ENCODE measurements at regions not wholly inside any gene's neighbourhood (a gene's known extent, or its start where the extent isn't known, plus 50 kb on each side); places are given as distances from the start of the nearest gene placed in this dataset.

DNA sequence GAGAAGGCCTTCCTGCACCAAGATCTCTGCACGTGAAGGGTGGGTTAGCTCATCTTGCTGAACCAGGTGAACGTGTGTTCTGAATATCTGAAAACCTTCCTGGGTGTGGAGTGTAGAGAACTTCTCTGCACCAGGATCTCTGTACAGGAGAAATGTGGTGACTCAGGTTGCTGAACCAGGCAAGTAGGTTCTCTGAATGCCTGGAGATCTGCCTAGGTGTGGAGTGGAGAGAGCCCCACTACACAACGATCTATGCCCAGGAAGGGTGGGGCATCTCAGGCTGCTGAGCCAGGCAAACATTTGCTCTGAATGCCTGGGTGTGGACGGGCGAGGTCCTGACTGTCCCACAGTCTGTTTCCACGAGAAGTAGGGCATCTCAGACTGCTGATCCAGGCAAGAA is 1002.3 kb upstream of the KCND2 start:
- Histone ChIP-seq H3K36me3 (ENCODE audit: insufficient read depth) (no peaks in the 10 kb centered on the region), H3K4me3 (no peak overlapping the region), H3F3A (replicated peaks; ENCODE audit: low read depth) (no peaks in the 10 kb centered on the region), H3K4me1 (ENCODE audit: insufficient read depth) (no peaks in the 10 kb centered on the region), H3K4me2 (no peak overlapping the region), H3K9me2 (ENCODE audit: insufficient read depth) (no peaks in the 10 kb centered on the region), H3K79me2 (replicated peaks; ENCODE audit: insufficient read depth) (no peaks in the 10 kb centered on the region), H2AFZ (peak overlapping the region; percentile 98; the same call in 1 of the 2 replicates), H3K27me3 (ENCODE audit: insufficient read depth) (no peaks in the 10 kb centered on the region), H4K20me1 (replicated peaks; ENCODE audit: insufficient read depth) (no peaks in the 10 kb centered on the region), H3K27ac (ENCODE audit: low read depth) (no peak overlapping the region)
- peaks cover 6% of the 10 kb centered on the region for H3K27me3 Mint-ChIP-seq (ENCODE audit: insufficient read depth, low read depth, poor library complexity)
- no peak overlapping the region for H3K4me3 Mint-ChIP-seq
- no peaks in the 10 kb centered on the region; the same call in 2 of the 3 replicates for H3K4me1 Mint-ChIP-seq
- H3K36me3 Mint-ChIP-seq (ENCODE audit: low read depth) = no peaks in the 10 kb centered on the region
- ATAC-seq (no peak), DNase-seq (ENCODE audit: low spot score) (no peak)
- H3K9me3 Mint-ChIP-seq = no peaks in the 10 kb centered on the region
- no peak overlapping the region for H3K27ac Mint-ChIP-seq
- TF ChIP-seq POLR2AphosphoS5 (IDR thresholded peaks at IDR 0.05; ENCODE audit: low read depth) (no peak), EZH2phosphoT487 (IDR thresholded peaks at IDR 0.05; ENCODE audit: unreplicated experiment) (no peak), NANOG (IDR thresholded peaks at IDR 0.05; ENCODE audit: borderline replicate concordance) (no peak), ZNF114 (CRISPR knock-in tag; IDR thresholded peaks at IDR 0.05) (no peak), EZH2 (IDR thresholded peaks at IDR 0.05; ENCODE audit: low read depth, unreplicated experiment) (no peak), JUNB (IDR thresholded peaks at IDR 0.05; ENCODE audit: unreplicated experiment) (no peak), STAT1 (IDR thresholded peaks at IDR 0.05; ENCODE audit: unreplicated experiment) (no peak), ZNF331 (CRISPR knock-in tag; IDR thresholded peaks at IDR 0.05; ENCODE audit: low read depth) (no peak), CREB1 (CRISPR knock-in tag; IDR thresholded peaks at IDR 0.05; ENCODE audit: low read depth) (no peak)
- TF ChIP-seq, protein P1, sequence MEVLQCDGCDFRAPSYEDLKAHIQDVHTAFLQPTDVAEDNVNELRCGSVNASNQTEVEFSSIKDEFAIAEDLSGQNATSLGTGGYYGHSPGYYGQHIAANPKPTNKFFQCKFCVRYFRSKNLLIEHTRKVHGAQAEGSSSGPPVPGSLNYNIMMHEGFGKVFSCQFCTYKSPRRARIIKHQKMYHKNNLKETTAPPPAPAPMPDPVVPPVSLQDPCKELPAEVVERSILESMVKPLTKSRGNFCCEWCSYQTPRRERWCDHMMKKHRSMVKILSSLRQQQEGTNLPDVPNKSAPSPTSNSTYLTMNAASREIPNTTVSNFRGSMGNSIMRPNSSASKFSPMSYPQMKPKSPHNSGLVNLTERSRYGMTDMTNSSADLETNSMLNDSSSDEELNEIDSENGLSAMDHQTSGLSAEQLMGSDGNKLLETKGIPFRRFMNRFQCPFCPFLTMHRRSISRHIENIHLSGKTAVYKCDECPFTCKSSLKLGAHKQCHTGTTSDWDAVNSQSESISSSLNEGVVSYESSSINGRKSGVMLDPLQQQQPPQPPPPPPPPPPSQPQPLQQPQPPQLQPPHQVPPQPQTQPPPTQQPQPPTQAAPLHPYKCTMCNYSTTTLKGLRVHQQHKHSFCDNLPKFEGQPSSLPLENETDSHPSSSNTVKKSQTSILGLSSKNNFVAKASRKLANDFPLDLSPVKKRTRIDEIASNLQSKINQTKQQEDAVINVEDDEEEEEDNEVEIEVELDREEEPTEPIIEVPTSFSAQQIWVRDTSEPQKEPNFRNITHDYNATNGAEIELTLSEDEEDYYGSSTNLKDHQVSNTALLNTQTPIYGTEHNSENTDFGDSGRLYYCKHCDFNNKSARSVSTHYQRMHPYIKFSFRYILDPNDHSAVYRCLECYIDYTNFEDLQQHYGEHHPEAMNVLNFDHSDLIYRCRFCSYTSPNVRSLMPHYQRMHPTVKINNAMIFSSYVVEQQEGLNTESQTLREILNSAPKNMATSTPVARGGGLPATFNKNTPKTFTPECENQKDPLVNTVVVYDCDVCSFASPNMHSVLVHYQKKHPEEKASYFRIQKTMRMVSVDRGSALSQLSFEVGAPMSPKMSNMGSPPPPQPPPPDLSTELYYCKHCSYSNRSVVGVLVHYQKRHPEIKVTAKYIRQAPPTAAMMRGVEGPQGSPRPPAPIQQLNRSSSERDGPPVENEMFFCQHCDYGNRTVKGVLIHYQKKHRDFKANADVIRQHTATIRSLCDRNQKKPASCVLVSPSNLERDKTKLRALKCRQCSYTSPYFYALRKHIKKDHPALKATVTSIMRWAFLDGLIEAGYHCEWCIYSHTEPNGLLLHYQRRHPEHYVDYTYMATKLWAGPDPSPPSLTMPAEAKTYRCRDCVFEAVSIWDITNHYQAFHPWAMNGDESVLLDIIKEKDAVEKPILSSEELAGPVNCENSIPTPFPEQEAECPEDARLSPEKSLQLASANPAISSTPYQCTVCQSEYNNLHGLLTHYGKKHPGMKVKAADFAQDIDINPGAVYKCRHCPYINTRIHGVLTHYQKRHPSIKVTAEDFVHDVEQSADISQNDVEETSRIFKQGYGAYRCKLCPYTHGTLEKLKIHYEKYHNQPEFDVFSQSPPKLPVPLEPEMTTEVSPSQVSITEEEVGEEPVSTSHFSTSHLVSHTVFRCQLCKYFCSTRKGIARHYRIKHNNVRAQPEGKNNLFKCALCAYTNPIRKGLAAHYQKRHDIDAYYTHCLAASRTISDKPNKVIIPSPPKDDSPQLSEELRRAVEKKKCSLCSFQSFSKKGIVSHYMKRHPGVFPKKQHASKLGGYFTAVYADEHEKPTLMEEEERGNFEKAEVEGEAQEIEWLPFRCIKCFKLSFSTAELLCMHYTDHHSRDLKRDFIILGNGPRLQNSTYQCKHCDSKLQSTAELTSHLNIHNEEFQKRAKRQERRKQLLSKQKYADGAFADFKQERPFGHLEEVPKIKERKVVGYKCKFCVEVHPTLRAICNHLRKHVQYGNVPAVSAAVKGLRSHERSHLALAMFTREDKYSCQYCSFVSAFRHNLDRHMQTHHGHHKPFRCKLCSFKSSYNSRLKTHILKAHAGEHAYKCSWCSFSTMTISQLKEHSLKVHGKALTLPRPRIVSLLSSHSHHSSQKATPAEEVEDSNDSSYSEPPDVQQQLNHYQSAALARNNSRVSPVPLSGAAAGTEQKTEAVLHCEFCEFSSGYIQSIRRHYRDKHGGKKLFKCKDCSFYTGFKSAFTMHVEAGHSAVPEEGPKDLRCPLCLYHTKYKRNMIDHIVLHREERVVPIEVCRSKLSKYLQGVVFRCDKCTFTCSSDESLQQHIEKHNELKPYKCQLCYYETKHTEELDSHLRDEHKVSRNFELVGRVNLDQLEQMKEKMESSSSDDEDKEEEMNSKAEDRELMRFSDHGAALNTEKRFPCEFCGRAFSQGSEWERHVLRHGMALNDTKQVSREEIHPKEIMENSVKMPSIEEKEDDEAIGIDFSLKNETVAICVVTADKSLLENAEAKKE (CRISPR knock-in tag; IDR thresholded peaks at IDR 0.05) = no peak
- TF ChIP-seq, protein P2, sequence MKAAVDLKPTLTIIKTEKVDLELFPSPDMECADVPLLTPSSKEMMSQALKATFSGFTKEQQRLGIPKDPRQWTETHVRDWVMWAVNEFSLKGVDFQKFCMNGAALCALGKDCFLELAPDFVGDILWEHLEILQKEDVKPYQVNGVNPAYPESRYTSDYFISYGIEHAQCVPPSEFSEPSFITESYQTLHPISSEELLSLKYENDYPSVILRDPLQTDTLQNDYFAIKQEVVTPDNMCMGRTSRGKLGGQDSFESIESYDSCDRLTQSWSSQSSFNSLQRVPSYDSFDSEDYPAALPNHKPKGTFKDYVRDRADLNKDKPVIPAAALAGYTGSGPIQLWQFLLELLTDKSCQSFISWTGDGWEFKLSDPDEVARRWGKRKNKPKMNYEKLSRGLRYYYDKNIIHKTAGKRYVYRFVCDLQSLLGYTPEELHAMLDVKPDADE (IDR thresholded peaks at IDR 0.05) = no peak
- TF ChIP-seq, protein P3, sequence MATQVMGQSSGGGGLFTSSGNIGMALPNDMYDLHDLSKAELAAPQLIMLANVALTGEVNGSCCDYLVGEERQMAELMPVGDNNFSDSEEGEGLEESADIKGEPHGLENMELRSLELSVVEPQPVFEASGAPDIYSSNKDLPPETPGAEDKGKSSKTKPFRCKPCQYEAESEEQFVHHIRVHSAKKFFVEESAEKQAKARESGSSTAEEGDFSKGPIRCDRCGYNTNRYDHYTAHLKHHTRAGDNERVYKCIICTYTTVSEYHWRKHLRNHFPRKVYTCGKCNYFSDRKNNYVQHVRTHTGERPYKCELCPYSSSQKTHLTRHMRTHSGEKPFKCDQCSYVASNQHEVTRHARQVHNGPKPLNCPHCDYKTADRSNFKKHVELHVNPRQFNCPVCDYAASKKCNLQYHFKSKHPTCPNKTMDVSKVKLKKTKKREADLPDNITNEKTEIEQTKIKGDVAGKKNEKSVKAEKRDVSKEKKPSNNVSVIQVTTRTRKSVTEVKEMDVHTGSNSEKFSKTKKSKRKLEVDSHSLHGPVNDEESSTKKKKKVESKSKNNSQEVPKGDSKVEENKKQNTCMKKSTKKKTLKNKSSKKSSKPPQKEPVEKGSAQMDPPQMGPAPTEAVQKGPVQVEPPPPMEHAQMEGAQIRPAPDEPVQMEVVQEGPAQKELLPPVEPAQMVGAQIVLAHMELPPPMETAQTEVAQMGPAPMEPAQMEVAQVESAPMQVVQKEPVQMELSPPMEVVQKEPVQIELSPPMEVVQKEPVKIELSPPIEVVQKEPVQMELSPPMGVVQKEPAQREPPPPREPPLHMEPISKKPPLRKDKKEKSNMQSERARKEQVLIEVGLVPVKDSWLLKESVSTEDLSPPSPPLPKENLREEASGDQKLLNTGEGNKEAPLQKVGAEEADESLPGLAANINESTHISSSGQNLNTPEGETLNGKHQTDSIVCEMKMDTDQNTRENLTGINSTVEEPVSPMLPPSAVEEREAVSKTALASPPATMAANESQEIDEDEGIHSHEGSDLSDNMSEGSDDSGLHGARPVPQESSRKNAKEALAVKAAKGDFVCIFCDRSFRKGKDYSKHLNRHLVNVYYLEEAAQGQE (IDR thresholded peaks at IDR 0.05; ENCODE audit: unreplicated experiment) = no peak
- TF ChIP-seq, protein P4, sequence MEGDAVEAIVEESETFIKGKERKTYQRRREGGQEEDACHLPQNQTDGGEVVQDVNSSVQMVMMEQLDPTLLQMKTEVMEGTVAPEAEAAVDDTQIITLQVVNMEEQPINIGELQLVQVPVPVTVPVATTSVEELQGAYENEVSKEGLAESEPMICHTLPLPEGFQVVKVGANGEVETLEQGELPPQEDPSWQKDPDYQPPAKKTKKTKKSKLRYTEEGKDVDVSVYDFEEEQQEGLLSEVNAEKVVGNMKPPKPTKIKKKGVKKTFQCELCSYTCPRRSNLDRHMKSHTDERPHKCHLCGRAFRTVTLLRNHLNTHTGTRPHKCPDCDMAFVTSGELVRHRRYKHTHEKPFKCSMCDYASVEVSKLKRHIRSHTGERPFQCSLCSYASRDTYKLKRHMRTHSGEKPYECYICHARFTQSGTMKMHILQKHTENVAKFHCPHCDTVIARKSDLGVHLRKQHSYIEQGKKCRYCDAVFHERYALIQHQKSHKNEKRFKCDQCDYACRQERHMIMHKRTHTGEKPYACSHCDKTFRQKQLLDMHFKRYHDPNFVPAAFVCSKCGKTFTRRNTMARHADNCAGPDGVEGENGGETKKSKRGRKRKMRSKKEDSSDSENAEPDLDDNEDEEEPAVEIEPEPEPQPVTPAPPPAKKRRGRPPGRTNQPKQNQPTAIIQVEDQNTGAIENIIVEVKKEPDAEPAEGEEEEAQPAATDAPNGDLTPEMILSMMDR (conservative IDR thresholded peaks at IDR 0.05; ENCODE audit: low read depth in 2 of 2) = no peak

Measured in GM23338 (cell line).